GM19324 (cell line): ENCODE measurements at regions not wholly inside any gene's neighbourhood (a gene's known extent, or its start where the extent isn't known, plus 50 kb on each side); places are given as distances from the start of the nearest gene placed in this dataset.

Experiments
- ATAC-seq: cut with Tn5 transposase; IDR thresholded peaks from one replicate; pipeline ENCODE4 v1.9.1; 2021; ENCODE audit warnings: mild to moderate bottlenecking, moderate library complexity; ENCODE audit not compliant: unreplicated experiment, low FRiP score

- no peak for ATAC-seq
These were observed 87.0 kb upstream of the GLIS3 start for GRCh38 chr9:4386819-4387218.

- no peak for ATAC-seq
These were observed 84.9 kb upstream of the GLIS3 start for GRCh38 chr9:4384750-4385149.

- no peak for ATAC-seq
These were observed 83.0 kb upstream of the GLIS3 start for GRCh38 chr9:4382722-4383317.

GRCh38 chr9:4381744-4382143, 81.9 kb upstream of the GLIS3 start:
- ATAC-seq, result no peak

GRCh38 chr9:4380406-4380805, 80.5 kb upstream of the GLIS3 start:
- no peak for ATAC-seq

GRCh38 chr9:4375424-4376200, 75.7 kb upstream of the GLIS3 start:
- no peak for ATAC-seq

- no peak for ATAC-seq
These were observed 71.2 kb upstream of the GLIS3 start for GRCh38 chr9:4371108-4371507.

GRCh38 chr9:4370501-4370900, 70.6 kb upstream of the GLIS3 start:
- ATAC-seq, result no peak

- ATAC-seq, result no peak
These were observed 66.9 kb upstream of the GLIS3 start for GRCh38 chr9:4366591-4367330.

- no peak for ATAC-seq
These were observed 65.2 kb upstream of the GLIS3 start for GRCh38 chr9:4365055-4365454.

- ATAC-seq, result no peak
These were observed 62.4 kb upstream of the GLIS3 start for GRCh38 chr9:4362281-4362680.

GRCh38 chr9:4359016-4359415, 59.1 kb upstream of the GLIS3 start:
- ATAC-seq, result no peak

GRCh38 chr9:4357929-4358328, 58.1 kb upstream of the GLIS3 start:
- ATAC-seq, result no peak

- no peak for ATAC-seq
These were observed 56.4 kb upstream of the GLIS3 start for GRCh38 chr9:4356306-4356705.

- ATAC-seq, result no peak
These were observed 53.4 kb upstream of the GLIS3 start for GRCh38 chr9:4353236-4353635.

GRCh38 chr9:4349816-4350418, 50.0 kb upstream of the GLIS3 start:
- no peak for ATAC-seq
